MCF 10A (cell line): ENCODE measurements at regions not wholly inside any gene's neighbourhood (a gene's known extent, or its start where the extent isn't known, plus 50 kb on each side); places are given as distances from the start of the nearest gene placed in this dataset.

Experiments used
- BruUV-seq: library from RNA; stranded (reverse); fragments of 400-500 nt; replicated peaks from 2 replicates; lab custom pipeline; 2021; lab: Mats Ljungman, UMichigan
- CTCF ChIA-PET: fragments of 300-600 bp; sonication (Branson Sonifier 250); formaldehyde crosslinking; extraction: SDS; loops from one replicate; lab custom pipeline; 2021; ENCODE audit warnings: antibody characterized with exemption, inconsistent platforms; lab: Yijun Ruan, JAX
- POLR2A ChIA-PET: fragments of 300-600, 350-650 bp; sonication (Branson Sonifier 250); formaldehyde crosslinking; extraction: SDS; loops from one replicate; lab custom pipeline; 2020; ENCODE audit warnings: antibody characterized with exemption, inconsistent platforms; lab: Yijun Ruan, JAX
- DNase-seq: peaks from one replicate; pipeline ENCODE4 v3.0.0-alpha.2; 2018; ENCODE audit not compliant: unreplicated experiment
- H3K27ac Mint-ChIP-seq: one replicate; pipeline ENCODE4 v1.8.0; 2022; ENCODE audit warnings: mild to moderate bottlenecking, low read depth, mixed read lengths; ENCODE audit not compliant: unreplicated experiment
- H3K27me3 Mint-ChIP-seq: one replicate; pipeline ENCODE4 v1.8.0; 2022; ENCODE audit warnings: mixed read lengths; ENCODE audit not compliant: insufficient read depth, unreplicated experiment
- H3K36me3 Mint-ChIP-seq: one replicate; pipeline ENCODE4 v1.8.0; 2022; ENCODE audit warnings: mild to moderate bottlenecking, moderate library complexity, mixed read lengths; ENCODE audit not compliant: insufficient read depth, unreplicated experiment
- H3K4me1 Mint-ChIP-seq: one replicate; pipeline ENCODE4 v1.8.0; 2022; ENCODE audit warnings: mixed read lengths; ENCODE audit not compliant: insufficient read depth, unreplicated experiment
- H3K4me3 Mint-ChIP-seq: one replicate; pipeline ENCODE4 v1.8.0; 2022; ENCODE audit warnings: mild to moderate bottlenecking, moderate library complexity, mixed read lengths; ENCODE audit not compliant: unreplicated experiment
- H3K9me3 Mint-ChIP-seq: one replicate; pipeline ENCODE4 v1.8.0; 2022; ENCODE audit warnings: mixed read lengths; ENCODE audit not compliant: unreplicated experiment
- CTCF ChIP-seq: fragments of 200-600 bp; IDR thresholded peaks from one replicate; pipeline ENCODE4 v1.8.0; 2022; ENCODE audit warnings: antibody characterized with exemption, mild to moderate bottlenecking; ENCODE audit not compliant: unreplicated experiment
- intact Hi-C: fragments of 100-400 bp; cut with micrococcal nuclease; formaldehyde crosslinking; loops from 2 replicates; pipeline ENCODE4 v1.14.1; 2022

- CTCF ChIA-PET, result interaction anchor here (0.7 kb wide), 1 partner anchor 228 kb away, joined by 3 read pairs; no protein-coding TSS in a partner anchor
- Mint-ChIP-seq H3K36me3 (no peaks in the 10 kb centered on the region), H3K4me1 (no peaks in the 10 kb centered on the region), H3K9me3 (no peaks in the 10 kb centered on the region), H3K4me3 (no peak overlapping the region), H3K27me3 (peaks cover 12% of the 10 kb centered on the region), H3K27ac (no peak overlapping the region)
- BruUV-seq, result no TSS peak
- POLR2A ChIA-PET, result no interaction called here
- intact Hi-C loops, result no loop called here
- TF ChIP-seq CTCF, result no peak
- no peak for DNase-seq
Measured at GRCh38 chr2:126756125-126756524, 100.2 kb downstream of the GYPC start.

GRCh38 chr2:126761256-126761980 is 105.5 kb downstream of the GYPC start:
- Mint-ChIP-seq H3K36me3 (peaks cover 6% of the 10 kb centered on the region), H3K9me3 (no peaks in the 10 kb centered on the region), H3K27me3 (peaks cover 55% of the 10 kb centered on the region), H3K27ac (no peak overlapping the region), H3K4me3 (no peak overlapping the region), H3K4me1 (peaks cover 5% of the 10 kb centered on the region)
- no TSS peak for BruUV-seq
- intact Hi-C loops, result no loop called here
- no peak for TF ChIP-seq CTCF
- CTCF ChIA-PET, result interaction anchor here (0.9 kb wide), 1 partner anchor 288 kb away, joined by 4 read pairs; no protein-coding TSS in a partner anchor
- no peak for DNase-seq
- POLR2A ChIA-PET, result no interaction called here

GRCh38 chr2:126761981-126762878 is 106.3 kb downstream of the GYPC start:
- ChIA-PET CTCF (no interaction called here), POLR2A (no interaction called here)
- H3K36me3 Mint-ChIP-seq, result peaks cover 6% of the 10 kb centered on the region
- no peak overlapping the region for H3K27ac Mint-ChIP-seq
- no peak overlapping the region for H3K4me3 Mint-ChIP-seq
- intact Hi-C loops, result no loop called here
- DNase-seq, result no peak
- TF ChIP-seq CTCF, result no peak
- BruUV-seq, result no TSS peak
- no peaks in the 10 kb centered on the region for H3K9me3 Mint-ChIP-seq
- H3K27me3 Mint-ChIP-seq, result peaks cover 63% of the 10 kb centered on the region
- H3K4me1 Mint-ChIP-seq, result peaks cover 5% of the 10 kb centered on the region

- no peaks in the 10 kb centered on the region for H3K9me3 Mint-ChIP-seq
- no peak overlapping the region for H3K4me3 Mint-ChIP-seq
- no peak for DNase-seq
- TF ChIP-seq CTCF, result no peak
- no peak overlapping the region for H3K27ac Mint-ChIP-seq
- BruUV-seq, result no TSS peak
- intact Hi-C loops, result no loop called here
- peaks cover 6% of the 10 kb centered on the region for H3K36me3 Mint-ChIP-seq
- peaks cover 5% of the 10 kb centered on the region for H3K4me1 Mint-ChIP-seq
- POLR2A ChIA-PET, result no interaction called here
- H3K27me3 Mint-ChIP-seq, result peaks cover 68% of the 10 kb centered on the region
- CTCF ChIA-PET, result interaction anchor here (0.7 kb wide), 1 partner anchor 981 kb away, joined by 3 read pairs; no protein-coding TSS in a partner anchor
Measured at GRCh38 chr2:126764686-126765265, 108.8 kb downstream of the GYPC start.
